ENCODE measurements at regions not wholly inside any gene's neighbourhood (a gene's known extent, or its start where the extent isn't known, plus 50 kb on each side); places are given as distances from the start of the nearest gene placed in this dataset.

DNA sequence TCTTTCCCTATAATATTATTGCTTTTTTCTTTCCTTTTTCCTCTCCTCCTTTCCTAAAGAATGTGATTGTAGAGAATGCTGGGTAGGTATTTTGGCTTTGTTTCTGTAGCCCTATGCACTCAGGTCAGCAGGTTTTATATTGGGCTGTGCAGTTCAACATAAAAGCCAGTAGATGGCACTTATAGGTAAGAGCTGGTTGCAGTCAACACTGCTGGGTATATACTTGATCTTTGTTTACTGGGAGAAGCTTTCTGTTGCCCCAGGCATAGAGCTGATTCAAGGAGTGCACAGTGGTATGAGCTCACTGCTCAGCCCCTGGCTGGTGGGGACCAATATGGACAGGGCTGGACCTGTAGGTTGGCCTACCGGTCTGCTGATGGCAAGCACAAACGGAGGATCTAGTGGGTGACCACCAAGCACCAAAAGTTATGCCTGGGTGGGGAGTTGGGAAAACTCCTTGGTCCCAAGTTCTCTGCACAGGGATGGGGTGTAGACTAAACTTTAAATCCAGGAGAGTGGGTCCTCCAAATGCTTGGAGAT, 378.9 kb downstream of the PMP22 start:
- BruUV-seq (replicated peaks) = no TSS peak
- Histone ChIP-seq H3K4me1 (ENCODE audit: control insufficient read depth in 1 of 2, insufficient read depth in 2 of 2, low read length in 2 of 2) (no peaks in the 10 kb centered on the region), H2AFZ (ENCODE audit: low read depth, low read length, poor library complexity, severe bottlenecking) (no peak overlapping the region), H3K4me2 (ENCODE audit: low read length) (no peak overlapping the region), H4K20me1 (ENCODE audit: insufficient read depth) (no peaks in the 10 kb centered on the region), H3K27me3 (ENCODE audit: insufficient read depth, low read length) (no peaks in the 10 kb centered on the region), H3K9me2 (ENCODE audit: insufficient read depth) (no peaks in the 10 kb centered on the region), H3K4me3 (replicated peaks in 1 of 2; ENCODE audit: low read depth in 1 of 2, low read length in 2 of 2) (no peak overlapping the region), H3K36me3 (ENCODE audit: control insufficient read depth in 1 of 2, insufficient read depth in 2 of 2, low read length in 2 of 2) (no peaks in the 10 kb centered on the region), H3K79me2 (ENCODE audit: insufficient read depth, low read length) (no peaks in the 10 kb centered on the region), H3K9me3 (ENCODE audit: control insufficient read depth in 1 of 2, insufficient read depth in 1 of 2, low read depth in 1 of 2, low read length in 2 of 2) (peaks cover 3 to 8% of the 10 kb centered on the region in 2 experiments; a peak in 2 of 4 replicates), H3K9ac (ENCODE audit: low read length) (no peak overlapping the region), H3K27ac (ENCODE audit: low read depth, low read length) (no peak overlapping the region)
- ChIA-PET RAD21 (ENCODE audit: low non-redundant PET in 1 of 2, low total read pairs in 2 of 2, uncharacterized antibody in 2 of 2, unreplicated experiment in 2 of 2) (no interaction called here), CTCF (interaction anchor here (0.6 to 3.2 kb wide), 3 partner anchors 40 to 1855 kb away, joined by 3 to 16 read pairs (median 14); no protein-coding TSS in a partner anchor), POLR2A (no interaction called here)
- ATAC-seq (peak; percentile 62; the same call in 1 of the 2 replicates), DNase-seq (ENCODE audit: low read depth, low spot score) (no peak)
- TF ChIP-seq CEBPB (IDR thresholded peaks at IDR 0.05; ENCODE audit: low read depth) (no peak), JUND (IDR thresholded peaks at IDR 0.05) (no peak), EZH2phosphoT487 (IDR thresholded peaks at IDR 0.05; ENCODE audit: borderline replicate concordance) (no peak), EZH2 (IDR thresholded peaks at IDR 0.05) (no peak), ATF3 (IDR thresholded peaks at IDR 0.05) (no peak), ZNF274 (IDR thresholded peaks at IDR 0.05; ENCODE audit: low read depth, low read length) (no peak), CTCF (IDR thresholded peaks at IDR 0.05 in 2 of 3, conservative IDR thresholded peaks at IDR 0.05 in 1 of 3; ENCODE audit: borderline replicate concordance in 1 of 3, insufficient read depth in 1 of 3, low read depth in 2 of 3, low read length in 2 of 3) (peak in 2 of 3 experiments; percentile 48 to 50; a peak in 4 of 6 replicates), SRF (IDR thresholded peaks at IDR 0.05; ENCODE audit: low read depth) (no peak), POLR2A (IDR thresholded peaks at IDR 0.05; ENCODE audit: borderline replicate concordance, extremely low read depth, insufficient read depth, insufficient read length) (no peak), EGR1 (IDR thresholded peaks at IDR 0.05; ENCODE audit: low read depth) (no peak), RAD21 (IDR thresholded peaks at IDR 0.05; ENCODE audit: low read depth) (peak; percentile 34; the same call in 1 of the 2 replicates)
- TF ChIP-seq, protein P1, sequence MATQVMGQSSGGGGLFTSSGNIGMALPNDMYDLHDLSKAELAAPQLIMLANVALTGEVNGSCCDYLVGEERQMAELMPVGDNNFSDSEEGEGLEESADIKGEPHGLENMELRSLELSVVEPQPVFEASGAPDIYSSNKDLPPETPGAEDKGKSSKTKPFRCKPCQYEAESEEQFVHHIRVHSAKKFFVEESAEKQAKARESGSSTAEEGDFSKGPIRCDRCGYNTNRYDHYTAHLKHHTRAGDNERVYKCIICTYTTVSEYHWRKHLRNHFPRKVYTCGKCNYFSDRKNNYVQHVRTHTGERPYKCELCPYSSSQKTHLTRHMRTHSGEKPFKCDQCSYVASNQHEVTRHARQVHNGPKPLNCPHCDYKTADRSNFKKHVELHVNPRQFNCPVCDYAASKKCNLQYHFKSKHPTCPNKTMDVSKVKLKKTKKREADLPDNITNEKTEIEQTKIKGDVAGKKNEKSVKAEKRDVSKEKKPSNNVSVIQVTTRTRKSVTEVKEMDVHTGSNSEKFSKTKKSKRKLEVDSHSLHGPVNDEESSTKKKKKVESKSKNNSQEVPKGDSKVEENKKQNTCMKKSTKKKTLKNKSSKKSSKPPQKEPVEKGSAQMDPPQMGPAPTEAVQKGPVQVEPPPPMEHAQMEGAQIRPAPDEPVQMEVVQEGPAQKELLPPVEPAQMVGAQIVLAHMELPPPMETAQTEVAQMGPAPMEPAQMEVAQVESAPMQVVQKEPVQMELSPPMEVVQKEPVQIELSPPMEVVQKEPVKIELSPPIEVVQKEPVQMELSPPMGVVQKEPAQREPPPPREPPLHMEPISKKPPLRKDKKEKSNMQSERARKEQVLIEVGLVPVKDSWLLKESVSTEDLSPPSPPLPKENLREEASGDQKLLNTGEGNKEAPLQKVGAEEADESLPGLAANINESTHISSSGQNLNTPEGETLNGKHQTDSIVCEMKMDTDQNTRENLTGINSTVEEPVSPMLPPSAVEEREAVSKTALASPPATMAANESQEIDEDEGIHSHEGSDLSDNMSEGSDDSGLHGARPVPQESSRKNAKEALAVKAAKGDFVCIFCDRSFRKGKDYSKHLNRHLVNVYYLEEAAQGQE (IDR thresholded peaks at IDR 0.05; ENCODE audit: low read depth) = no peak
- intact Hi-C loops (cut with micrococcal nuclease) = no loop called here
